ENCODE measurements at regions not wholly inside any gene's neighbourhood (a gene's known extent, or its start where the extent isn't known, plus 50 kb on each side); places are given as distances from the start of the nearest gene placed in this dataset.

GRCh38 chr12:64997858-64998257, 123.2 kb downstream of the WIF1 start:
- DNase-seq (no peak), ATAC-seq (no peak)
- Histone ChIP-seq H3K4me3 (no peak overlapping the region), H3K27ac (no peak overlapping the region), H3K9me3 (peaks cover 0 to 10% (median 0%) of the 10 kb centered on the region in 11 donors), H3K4me1 (no peaks in the 10 kb centered on the region), H3K27me3 (peaks cover 0 to 23% (median 5%) of the 10 kb centered on the region in 7 donors), H3K36me3 (no peaks in the 10 kb centered on the region)
- intact Hi-C loops (cut with DNase I) = no loop called here
- TF ChIP-seq, protein P1, sequence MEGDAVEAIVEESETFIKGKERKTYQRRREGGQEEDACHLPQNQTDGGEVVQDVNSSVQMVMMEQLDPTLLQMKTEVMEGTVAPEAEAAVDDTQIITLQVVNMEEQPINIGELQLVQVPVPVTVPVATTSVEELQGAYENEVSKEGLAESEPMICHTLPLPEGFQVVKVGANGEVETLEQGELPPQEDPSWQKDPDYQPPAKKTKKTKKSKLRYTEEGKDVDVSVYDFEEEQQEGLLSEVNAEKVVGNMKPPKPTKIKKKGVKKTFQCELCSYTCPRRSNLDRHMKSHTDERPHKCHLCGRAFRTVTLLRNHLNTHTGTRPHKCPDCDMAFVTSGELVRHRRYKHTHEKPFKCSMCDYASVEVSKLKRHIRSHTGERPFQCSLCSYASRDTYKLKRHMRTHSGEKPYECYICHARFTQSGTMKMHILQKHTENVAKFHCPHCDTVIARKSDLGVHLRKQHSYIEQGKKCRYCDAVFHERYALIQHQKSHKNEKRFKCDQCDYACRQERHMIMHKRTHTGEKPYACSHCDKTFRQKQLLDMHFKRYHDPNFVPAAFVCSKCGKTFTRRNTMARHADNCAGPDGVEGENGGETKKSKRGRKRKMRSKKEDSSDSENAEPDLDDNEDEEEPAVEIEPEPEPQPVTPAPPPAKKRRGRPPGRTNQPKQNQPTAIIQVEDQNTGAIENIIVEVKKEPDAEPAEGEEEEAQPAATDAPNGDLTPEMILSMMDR (IDR thresholded peaks at IDR 0.05) = no peak
- 47 to 52% methylated on average over 2 of the region's 2 CpGs for WGBS, 2 donors

- no peak for DNase-seq
- WGBS, 2 donors = 32 to 38% methylated on average over 4 of the region's 4 CpGs
- Histone ChIP-seq H3K9me3 (peaks cover 0 to 10% (median 0%) of the 10 kb centered on the region in 11 donors), H3K36me3 (no peaks in the 10 kb centered on the region), H3K27ac (no peak overlapping the region), H3K27me3 (peaks cover 0 to 28% (median 5%) of the 10 kb centered on the region in 7 donors), H3K4me3 (no peak overlapping the region), H3K4me1 (no peaks in the 10 kb centered on the region)
- TF ChIP-seq, protein P1 (IDR thresholded peaks at IDR 0.05) = no peak
- ATAC-seq = no peak
- intact Hi-C loops (cut with DNase I) = no loop called here
Measured at GRCh38 chr12:64998371-64999147, 122.5 kb downstream of the WIF1 start.

DNA sequence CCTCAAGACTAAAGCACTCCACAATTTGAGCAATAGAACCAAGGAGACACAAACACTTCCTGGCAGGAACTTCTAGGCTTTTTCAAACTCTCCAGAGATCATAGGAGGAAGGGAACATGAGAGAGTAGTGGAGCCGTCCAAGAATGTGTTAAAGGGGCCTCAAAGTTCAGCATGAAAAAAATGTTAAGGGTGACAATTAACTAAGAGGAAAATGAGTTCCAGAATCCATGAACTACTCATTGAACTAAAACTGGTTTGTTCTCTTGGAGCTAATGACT, 122.0 kb downstream of the WIF1 start:
- no peak for ATAC-seq
- no peak overlapping the region for H3K27ac ChIP-seq
- H3K27me3 ChIP-seq = peaks cover 0 to 30% (median 5%) of the 10 kb centered on the region in 7 donors
- WGBS, 2 donors = 18 to 29% methylated on average over 1 of the region's 1 CpG
- DNase-seq = no peak
- H3K4me1 ChIP-seq = no peaks in the 10 kb centered on the region
- no peaks in the 10 kb centered on the region for H3K36me3 ChIP-seq
- intact Hi-C loops (cut with DNase I) = no loop called here
- TF ChIP-seq, protein P1 (IDR thresholded peaks at IDR 0.05) = no peak
- peaks cover 0 to 10% (median 0%) of the 10 kb centered on the region in 11 donors for H3K9me3 ChIP-seq
- H3K4me3 ChIP-seq = no peak overlapping the region

Data from heart right ventricle (tissue), 16 donors.